ENCODE measurements at regions not wholly inside any gene's neighbourhood (a gene's known extent, or its start where the extent isn't known, plus 50 kb on each side); places are given as distances from the start of the nearest gene placed in this dataset.

DNA sequence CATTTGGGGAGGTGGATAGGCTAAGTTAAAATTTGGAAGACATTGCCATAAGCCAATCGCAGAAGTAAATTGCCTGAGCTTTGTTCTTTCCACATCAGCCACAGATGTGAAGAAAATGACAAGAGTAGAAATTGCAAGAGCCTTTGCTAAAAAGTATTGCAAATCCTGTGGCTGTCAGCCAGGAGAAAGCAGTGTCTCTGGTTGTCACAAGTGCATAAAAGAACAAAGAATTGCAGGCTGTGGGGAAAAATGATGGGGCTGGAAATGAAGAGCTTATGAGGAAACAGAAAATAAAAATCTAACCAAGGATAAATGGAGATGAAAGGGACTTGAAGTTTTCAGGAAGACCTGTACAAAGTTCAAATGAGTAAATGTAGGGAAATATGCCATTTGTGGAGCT, 344.8 kb downstream of the CSNK1G3 start:
- no peak for DNase-seq (ENCODE audit: low read depth in 2 of 2, low spot score in 1 of 2)

GRCh38 chr5:123855609-123856008, 343.6 kb downstream of the CSNK1G3 start:
- DNase-seq (ENCODE audit: low read depth in 2 of 2, low spot score in 1 of 2): no peak

DNA sequence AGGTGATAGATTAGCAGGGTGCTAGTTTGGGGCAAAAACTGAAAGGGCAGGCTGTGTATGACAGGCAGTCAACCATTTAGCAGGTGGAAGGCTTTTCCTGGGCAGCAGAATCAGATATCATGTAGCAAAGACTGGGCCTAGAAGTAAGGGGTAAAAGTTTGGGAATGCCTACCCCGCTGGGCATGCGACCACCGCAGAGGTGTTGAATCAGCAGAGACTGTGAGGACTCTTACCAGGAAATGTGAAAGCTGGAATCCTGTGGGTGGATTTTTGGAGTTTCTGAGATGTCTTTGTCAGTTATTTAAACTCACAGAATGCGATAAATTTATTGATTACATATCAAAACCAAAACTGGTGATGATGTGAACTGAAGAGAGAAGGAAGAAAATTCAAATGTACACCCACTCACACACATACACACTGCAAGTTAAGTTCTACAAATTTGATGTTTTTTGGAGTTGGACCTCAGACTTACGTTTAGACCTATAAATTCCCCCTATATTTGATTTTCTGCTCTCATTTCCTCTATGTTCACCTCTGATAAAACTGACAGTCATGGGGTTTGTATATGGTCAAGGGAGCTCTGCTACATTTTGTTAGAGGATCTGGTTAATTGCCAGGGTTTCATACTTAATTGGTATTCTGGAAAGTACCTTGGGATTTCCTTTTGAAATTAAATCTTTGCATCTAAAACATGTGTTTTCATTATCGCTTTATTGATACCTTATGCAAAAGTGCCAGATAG, 333.6 kb downstream of the CSNK1G3 start:
- DNase-seq (ENCODE audit: low read depth in 2 of 2, low spot score in 1 of 2): no peak

DNA sequence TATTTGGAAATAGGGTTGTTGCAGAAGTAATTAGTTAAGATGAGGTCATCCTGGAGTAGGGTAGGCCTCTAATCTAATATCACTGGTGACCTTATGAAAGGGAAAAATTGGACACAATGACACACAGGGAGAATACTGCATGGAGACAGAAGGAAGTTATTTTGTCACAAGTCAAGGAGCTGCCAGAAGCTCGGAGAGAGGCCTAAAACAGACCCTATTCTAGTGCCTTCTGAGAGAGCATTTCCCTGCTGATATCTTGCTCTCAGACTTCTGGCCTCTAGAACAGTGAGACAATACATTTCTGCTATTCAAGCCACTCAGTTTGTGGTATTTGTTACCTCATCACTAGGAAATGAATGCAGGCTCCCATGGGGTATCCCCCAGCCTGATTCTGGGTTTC, 332.9 kb downstream of the CSNK1G3 start:
- DNase-seq (ENCODE audit: low read depth in 2 of 2, low spot score in 1 of 2): no peak

- DNase-seq (ENCODE audit: low read depth in 2 of 2, low spot score in 1 of 2): no peak
Observed at GRCh38 chr5:123835421-123835820, 323.4 kb downstream of the CSNK1G3 start.

GRCh38 chr5:123830575-123830974, 318.6 kb downstream of the CSNK1G3 start:
- no peak for DNase-seq (ENCODE audit: low read depth in 2 of 2, low spot score in 1 of 2)

DNA sequence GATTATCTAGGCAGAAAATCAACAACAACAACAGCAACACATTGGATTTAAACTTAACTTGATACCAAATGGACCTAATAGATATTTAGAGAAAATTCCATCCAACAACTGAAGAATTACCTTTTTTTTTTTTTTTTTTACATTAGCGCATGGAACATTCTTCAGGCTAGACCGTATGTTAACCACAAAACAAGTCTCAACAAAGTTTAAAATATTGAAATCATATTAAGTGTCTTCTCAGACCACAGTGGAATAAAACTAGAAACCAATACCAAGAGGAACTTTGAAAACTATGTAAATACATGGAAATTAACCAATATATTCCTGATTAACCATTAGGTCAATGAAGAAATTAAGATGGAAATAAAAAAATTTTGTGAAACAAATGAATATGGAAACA, 315.8 kb downstream of the CSNK1G3 start:
- DNase-seq (ENCODE audit: low read depth in 2 of 2, low spot score in 1 of 2): no peak

DNA sequence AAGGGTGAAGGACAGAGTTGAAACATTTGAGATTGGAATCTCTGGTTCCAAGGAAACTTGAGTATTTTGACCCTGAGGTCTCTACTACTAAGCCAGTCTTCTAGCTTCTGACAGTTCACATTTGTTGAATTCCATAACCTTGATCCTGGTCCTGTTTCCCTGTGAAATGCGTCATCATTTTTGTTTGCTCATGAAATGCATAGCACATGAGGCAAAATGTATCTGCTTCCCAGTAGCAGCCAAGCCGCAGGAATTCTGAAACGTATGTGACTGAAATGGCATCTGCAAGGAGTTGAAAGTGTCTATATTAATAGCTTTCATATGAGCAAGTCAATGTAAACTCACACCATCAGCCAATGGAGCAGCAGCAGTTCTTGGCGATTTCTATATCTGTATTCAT, 307.9 kb downstream of the CSNK1G3 start:
- no peak for DNase-seq (ENCODE audit: low read depth in 2 of 2, low spot score in 1 of 2)

- no peak for DNase-seq (ENCODE audit: low read depth in 2 of 2, low spot score in 1 of 2)
Observed at GRCh38 chr5:123819386-123819785, 307.4 kb downstream of the CSNK1G3 start.

DNA sequence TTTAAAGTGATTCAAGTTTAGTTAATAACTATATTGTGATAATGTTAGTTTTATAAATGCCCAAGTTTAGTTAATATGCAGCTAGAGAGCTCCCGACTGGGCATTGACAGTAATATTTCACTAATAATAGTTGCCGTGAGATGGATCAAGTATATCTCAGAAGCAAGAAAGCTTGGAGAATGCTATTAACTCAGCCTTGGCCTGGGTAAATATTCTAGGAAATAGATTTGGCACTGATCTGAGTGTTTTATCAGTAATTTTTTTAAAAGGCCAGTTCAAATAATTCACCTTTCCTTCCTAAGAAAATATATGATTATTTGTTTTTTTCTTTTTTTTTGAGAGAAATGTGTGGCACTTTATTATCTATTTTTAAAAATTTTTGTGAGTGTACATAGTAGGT, 305.3 kb downstream of the CSNK1G3 start:
- DNase-seq (ENCODE audit: low read depth in 2 of 2, low spot score in 1 of 2): no peak

DNA sequence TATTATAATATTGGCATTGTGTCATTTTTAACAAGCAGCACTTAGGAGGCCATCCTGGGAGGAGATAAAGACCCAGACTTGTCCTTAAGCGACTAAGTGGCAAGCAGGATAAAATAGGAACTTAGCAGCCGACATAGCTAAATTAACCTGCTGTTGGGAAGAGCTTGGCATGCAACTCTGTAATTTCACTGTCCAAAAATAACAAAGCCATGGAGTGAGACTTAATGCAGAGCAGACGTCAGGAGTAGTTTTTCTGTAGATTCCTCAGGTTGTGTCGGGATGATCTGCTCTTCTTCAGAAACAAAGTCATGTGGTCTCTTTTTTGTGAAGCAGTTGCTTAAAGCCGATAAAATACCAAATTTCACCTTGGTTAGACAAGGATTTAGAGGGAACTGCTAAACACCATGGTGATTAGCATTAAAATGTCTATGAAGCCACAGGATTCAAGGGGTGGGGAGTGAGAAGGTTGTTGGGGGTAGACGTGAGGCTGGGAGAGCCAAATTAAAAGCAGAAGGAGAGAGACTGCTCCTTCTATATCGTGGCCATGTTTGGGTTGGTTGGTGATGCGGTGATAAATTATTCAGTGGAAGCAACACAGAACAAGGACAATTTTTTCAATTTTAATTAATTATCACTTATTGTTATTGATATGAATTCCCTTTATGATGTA, 303.0 kb downstream of the CSNK1G3 start:
- DNase-seq (ENCODE audit: low read depth in 2 of 2, low spot score in 1 of 2): no peak

DNA sequence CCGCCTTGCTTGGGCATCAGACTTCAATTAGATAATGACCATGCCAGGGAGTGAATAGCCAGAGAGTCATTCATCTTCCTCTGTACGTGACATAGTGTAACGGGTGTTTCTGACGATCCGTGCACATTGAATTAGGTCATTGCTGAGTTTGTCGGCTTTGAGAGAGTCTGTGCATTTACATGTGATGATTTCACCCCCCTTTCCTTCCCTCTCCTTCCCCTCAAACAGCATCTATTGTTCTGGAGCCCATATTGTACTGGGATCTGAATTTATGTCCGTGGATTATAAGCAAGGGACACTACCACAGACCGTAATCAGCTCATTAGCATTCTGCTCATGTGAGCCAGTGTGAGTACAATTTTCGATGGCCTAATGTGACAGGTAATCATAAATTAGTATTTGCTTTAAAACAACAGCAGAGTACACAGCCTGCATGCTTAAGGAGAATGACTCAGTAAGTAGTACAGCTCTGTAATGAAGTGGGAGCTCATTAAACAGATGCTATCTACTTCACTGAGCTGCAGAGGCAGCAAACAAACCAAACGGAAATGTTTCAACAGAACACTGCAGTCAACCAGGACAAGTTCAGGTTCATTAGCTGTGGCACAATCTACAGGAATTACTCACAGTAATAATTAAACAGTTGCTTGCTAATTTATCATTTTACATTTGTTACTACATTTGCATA, 302.1 kb downstream of the CSNK1G3 start:
- DNase-seq (ENCODE audit: low read depth in 2 of 2, low spot score in 1 of 2): no peak

- DNase-seq (ENCODE audit: low read depth in 2 of 2, low spot score in 1 of 2): no peak
Observed at GRCh38 chr5:123813264-123813663, 301.3 kb downstream of the CSNK1G3 start.

DNA sequence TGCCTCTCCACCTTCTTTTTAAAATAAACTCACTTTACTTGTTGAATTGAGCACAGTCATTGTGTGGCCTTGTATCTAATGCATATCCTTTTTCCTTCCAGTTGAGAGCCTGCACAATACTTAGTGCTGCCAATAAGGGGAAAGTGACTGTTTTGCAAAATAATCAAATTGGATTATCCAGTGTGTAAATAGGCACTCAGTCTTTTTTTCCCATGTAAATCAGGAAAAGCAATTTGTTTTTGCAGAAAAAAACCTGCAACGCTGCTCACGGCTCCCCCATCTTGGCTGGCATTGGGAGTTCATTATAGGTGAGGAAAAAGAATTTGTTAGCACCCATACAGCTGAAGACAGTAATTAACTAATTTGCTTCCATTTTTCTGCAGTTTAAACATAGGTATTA, 299.9 kb downstream of the CSNK1G3 start:
- DNase-seq (ENCODE audit: low read depth in 2 of 2, low spot score in 1 of 2): no peak

GRCh38 chr5:123810746-123811340, 298.9 kb downstream of the CSNK1G3 start:
- no peak for DNase-seq (ENCODE audit: low read depth in 2 of 2, low spot score in 1 of 2)

DNA sequence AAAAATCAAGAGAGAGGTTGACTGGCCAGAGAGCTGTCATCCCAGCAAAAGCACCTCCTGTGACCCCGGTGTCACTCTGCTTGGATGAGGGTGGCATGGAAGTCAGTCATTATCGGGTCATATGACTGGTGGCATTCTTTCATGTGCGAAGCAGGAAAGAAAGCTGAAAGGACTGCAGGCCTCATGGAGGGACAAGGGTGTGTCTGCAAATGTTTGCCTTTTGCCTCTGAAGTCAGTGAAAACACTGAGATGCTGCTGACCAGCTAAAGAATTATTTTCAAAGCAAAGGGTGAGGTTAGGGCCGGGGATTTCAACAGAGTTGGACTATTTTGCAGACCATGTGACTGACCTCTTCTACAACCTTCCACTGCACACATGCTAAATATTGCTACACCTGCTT, 298.3 kb downstream of the CSNK1G3 start:
- no peak for DNase-seq (ENCODE audit: low read depth in 2 of 2, low spot score in 1 of 2)

DNA sequence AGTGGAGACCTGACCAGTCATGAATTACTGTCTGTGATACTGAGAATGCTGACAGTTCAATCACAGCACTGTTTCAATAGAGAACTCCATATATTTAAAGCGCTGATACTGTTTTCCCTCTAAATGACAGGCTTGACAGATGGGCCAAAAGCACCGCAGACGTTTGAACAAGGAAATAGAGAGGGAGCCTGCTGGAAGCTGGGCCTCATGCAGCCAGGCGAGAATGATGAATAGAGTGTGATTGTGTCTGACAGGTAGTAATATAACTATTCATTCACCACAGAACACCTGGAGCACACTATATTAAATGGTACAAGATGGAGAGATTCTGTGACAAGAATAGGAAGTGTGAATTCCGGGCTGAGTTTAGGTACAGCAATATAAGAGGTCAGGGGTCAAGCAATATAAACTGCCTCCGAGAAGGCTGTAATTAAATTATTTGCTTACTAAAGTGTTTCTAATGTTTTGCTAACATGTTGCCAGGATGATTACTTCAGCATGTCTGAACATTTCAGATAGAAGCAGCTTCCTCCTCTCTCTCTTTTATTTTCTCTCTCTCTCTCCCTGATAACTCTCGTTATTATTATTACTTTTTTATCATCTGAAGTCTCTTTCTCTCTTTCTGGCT, 297.7 kb downstream of the CSNK1G3 start:
- DNase-seq (ENCODE audit: low read depth in 2 of 2, low spot score in 1 of 2): no peak

GRCh38 chr5:123808461-123809380, 296.7 kb downstream of the CSNK1G3 start:
- no peak for DNase-seq (ENCODE audit: low read depth in 2 of 2, low spot score in 1 of 2)

DNA sequence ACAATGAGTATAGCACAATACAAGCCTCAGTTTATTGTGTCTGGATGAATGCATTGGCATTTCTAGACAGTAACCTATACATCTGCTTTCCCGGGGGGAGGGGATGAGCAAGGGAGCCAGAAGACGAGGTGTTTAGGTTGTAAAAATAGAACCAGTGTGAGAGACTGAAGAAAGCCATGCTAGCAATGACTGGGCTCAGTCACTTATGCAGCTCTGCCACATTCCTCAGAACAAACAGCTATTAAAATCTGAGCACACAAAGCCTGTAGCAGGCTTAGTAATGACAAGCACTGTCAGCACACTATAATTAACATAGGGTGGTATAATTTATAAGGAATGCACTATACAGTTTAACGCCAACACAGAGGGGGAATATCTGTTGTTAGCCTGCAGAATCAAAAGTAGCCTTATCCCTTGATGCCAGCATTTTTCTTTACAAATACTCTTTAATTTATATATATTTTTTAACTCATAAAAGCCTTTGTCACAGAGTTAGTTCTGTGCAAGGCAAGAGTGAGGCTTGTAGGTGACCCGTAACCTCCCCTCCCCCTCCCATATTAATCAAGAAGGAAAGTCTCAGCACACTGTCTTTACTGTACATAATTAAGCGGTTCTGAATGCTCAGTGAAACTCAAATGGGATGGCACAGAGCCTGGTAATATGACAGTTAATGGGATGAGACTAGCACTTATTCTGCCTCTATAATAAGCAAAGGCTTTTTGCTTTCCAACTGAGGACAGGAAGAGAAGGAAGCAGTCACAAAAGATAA, 295.4 kb downstream of the CSNK1G3 start:
- DNase-seq (ENCODE audit: low read depth in 2 of 2, low spot score in 1 of 2): no peak

DNA sequence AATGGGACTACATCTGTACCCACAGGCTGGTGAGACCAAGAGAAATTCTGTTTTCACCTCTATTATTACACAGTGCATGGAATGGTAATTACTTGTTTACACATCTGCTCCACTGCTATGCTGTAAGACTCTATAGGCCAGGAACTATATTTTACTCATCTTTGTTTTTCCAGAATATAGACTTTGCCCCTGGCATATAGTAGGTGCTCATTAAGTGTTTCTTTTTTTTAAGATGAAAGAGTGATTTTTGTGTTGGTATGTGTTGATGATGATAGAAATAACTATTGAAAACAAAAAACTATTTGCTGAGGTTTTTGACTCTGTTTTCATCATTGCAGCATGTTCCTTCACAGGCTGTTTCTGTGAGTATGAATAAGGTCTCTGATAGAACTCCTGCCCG, 294.7 kb downstream of the CSNK1G3 start:
- no peak for DNase-seq (ENCODE audit: low read depth in 2 of 2, low spot score in 1 of 2)
